Uterus (tissue), 3 donors: ENCODE measurements at regions not wholly inside any gene's neighbourhood (a gene's known extent, or its start where the extent isn't known, plus 50 kb on each side); places are given as distances from the start of the nearest gene placed in this dataset.

Experiments
- DNase-seq, 2 donors: peaks; one replicate each; pipeline ENCODE4 v3.0.0-alpha.2; 2019 to 2020
- H3K27ac ChIP-seq, 2 donors: fragments of 200-600 bp; sonication (generic); 1 replicate in 1 of 2; 2 replicates in 1 of 2; pipeline ENCODE4 v1.5.1; 2016 to 2018
- H3K27me3 ChIP-seq, 2 donors: fragments of 200-600 bp; sonication (generic); one replicate each; pipeline ENCODE4 v1.5.1; 2018 to 2019; ENCODE audit warnings: control low read depth in 1 of 2
- H3K36me3 ChIP-seq, 2 donors: fragments of 200-600 bp; sonication (generic); one replicate each; pipeline ENCODE4 v1.5.1; 2019; ENCODE audit warnings: control low read depth in 1 of 2
- H3K4me1 ChIP-seq, 2 donors: fragments of 200-600 bp; sonication (generic); one replicate each; pipeline ENCODE4 v1.5.1; 2018 to 2019; ENCODE audit warnings: control low read depth in 1 of 2
- H3K4me3 ChIP-seq, 2 donors: fragments of 200-600 bp; sonication (generic); 1 replicate in 1 of 2; 2 replicates in 1 of 2; pipeline ENCODE4 v1.5.1; 2018 to 2019; ENCODE audit warnings: mild to moderate bottlenecking in 1 of 2
- H3K9me3 ChIP-seq, 2 donors: fragments of 200-600 bp; sonication (generic); one replicate each; pipeline ENCODE4 v1.5.1; 2019; ENCODE audit warnings: control low read depth in 1 of 2
- CTCF ChIP-seq, 4 experiments: fragments of 200-600 bp in 2 of 4; fragments of 450-650 bp in 2 of 4; sonication (generic) in 2 of 4; IDR thresholded peaks; one replicate each; pipeline ENCODE4 v1.5.1; 2016 to 2019; ENCODE audit warnings: antibody characterized with exemption in 4 of 4, mild to moderate bottlenecking in 2 of 4, moderate library complexity in 1 of 4
- POLR2A ChIP-seq, 2 donors: fragments of 450-650 bp; IDR thresholded peaks; one replicate each; pipeline ENCODE4 v1.6.1; 2016; ENCODE audit warnings: antibody characterized with exemption in 2 of 2, mild to moderate bottlenecking in 1 of 2, moderate library complexity in 1 of 2
- intact Hi-C: fragments of 100-400 bp; cut with DNase I; formaldehyde crosslinking; loops from one replicate; pipeline ENCODE4 v1.15.1; 2023; ENCODE audit warnings: low total_unique reads
- donor health status: DM: yes; HTN: yes; CAD: no.

GRCh38 chr3:165716592-165716991, 120.6 kb downstream of the BCHE start:
- no peaks in the 10 kb centered on the region for H3K36me3 ChIP-seq
- TF ChIP-seq CTCF (IDR thresholded peaks at IDR 0.05) (no peak), POLR2A (IDR thresholded peaks at IDR 0.05) (no peak)
- no peak overlapping the region for H3K27ac ChIP-seq
- H3K9me3 ChIP-seq: no peaks in the 10 kb centered on the region
- intact Hi-C loops: no loop called here
- no peak for DNase-seq
- no peak overlapping the region for H3K4me3 ChIP-seq
- no peaks in the 10 kb centered on the region for H3K4me1 ChIP-seq
- no peaks in the 10 kb centered on the region for H3K27me3 ChIP-seq

DNA sequence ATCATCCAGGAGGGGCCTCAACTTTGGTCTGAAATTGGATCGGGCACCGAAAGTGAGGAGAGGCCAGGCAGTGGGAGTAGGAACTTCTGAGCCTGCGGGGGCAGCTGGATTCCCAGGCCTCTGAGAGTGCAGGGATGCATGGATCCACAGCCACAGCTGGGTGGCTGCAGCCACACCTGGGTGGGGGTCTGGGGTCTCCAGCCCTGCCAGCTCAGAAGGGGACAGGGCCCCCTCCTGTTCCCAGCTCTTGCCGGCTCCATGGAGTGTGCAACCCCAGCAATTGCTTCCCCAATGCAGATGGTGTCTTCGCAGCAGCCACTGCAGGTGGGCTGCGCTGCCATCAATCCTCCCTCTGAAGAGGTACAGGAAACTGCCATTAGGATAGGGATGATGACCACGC, 123.7 kb downstream of the BCHE start:
- Histone ChIP-seq H3K4me3 (no peak overlapping the region), H3K4me1 (no peaks in the 10 kb centered on the region), H3K9me3 (no peaks in the 10 kb centered on the region), H3K27me3 (no peaks in the 10 kb centered on the region), H3K27ac (no peak overlapping the region), H3K36me3 (no peaks in the 10 kb centered on the region)
- DNase-seq: no peak
- no peak for TF ChIP-seq CTCF (IDR thresholded peaks at IDR 0.05)
- intact Hi-C loops: no loop called here

- H3K36me3 ChIP-seq: no peaks in the 10 kb centered on the region
- H3K4me1 ChIP-seq: no peaks in the 10 kb centered on the region
- H3K9me3 ChIP-seq: no peaks in the 10 kb centered on the region
- DNase-seq: no peak
- intact Hi-C loops: no loop called here
- H3K27me3 ChIP-seq: no peaks in the 10 kb centered on the region
- no peak overlapping the region for H3K27ac ChIP-seq
- no peak overlapping the region for H3K4me3 ChIP-seq
- TF ChIP-seq CTCF (IDR thresholded peaks at IDR 0.05): no peak
- no peak for TF ChIP-seq POLR2A (IDR thresholded peaks at IDR 0.05)
Observed at GRCh38 chr3:165712382-165712781, 124.8 kb downstream of the BCHE start.

- intact Hi-C loops: no loop called here
- Histone ChIP-seq H3K27me3 (no peaks in the 10 kb centered on the region), H3K36me3 (no peaks in the 10 kb centered on the region), H3K9me3 (no peaks in the 10 kb centered on the region), H3K27ac (no peak overlapping the region), H3K4me1 (no peaks in the 10 kb centered on the region), H3K4me3 (no peak overlapping the region)
- no peak for DNase-seq
- no peak for TF ChIP-seq POLR2A (IDR thresholded peaks at IDR 0.05)
- TF ChIP-seq CTCF (IDR thresholded peaks at IDR 0.05): no peak
Observed at GRCh38 chr3:165697910-165698309, 139.3 kb downstream of the BCHE start.

DNA sequence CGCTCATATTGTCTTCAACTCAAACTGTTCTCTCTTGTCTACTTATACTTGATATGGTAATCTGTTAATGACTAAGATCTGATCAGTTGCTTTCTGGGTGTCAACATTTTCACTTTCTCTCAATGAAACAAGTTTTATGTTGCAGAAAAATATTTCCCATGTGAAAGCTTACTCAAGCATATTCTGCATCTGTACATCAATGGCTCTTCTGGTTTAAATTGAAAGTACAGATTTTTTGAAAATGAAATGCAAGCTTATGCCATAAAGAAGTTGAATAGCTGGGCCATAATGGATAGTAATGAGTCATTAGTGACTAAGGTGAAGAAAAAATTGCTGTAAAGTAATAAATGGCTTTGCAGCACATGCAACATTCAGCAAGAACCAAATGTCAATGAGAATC, 140.7 kb downstream of the BCHE start:
- no peak for DNase-seq
- Histone ChIP-seq H3K4me3 (no peak overlapping the region), H3K27me3 (no peaks in the 10 kb centered on the region), H3K27ac (no peak overlapping the region), H3K4me1 (no peaks in the 10 kb centered on the region), H3K36me3 (no peaks in the 10 kb centered on the region), H3K9me3 (no peaks in the 10 kb centered on the region)
- TF ChIP-seq POLR2A (IDR thresholded peaks at IDR 0.05) (no peak), CTCF (IDR thresholded peaks at IDR 0.05) (no peak)
- intact Hi-C loops: no loop called here
